ENCODE measurements at regions not wholly inside any gene's neighbourhood (a gene's known extent, or its start where the extent isn't known, plus 50 kb on each side); places are given as distances from the start of the nearest gene placed in this dataset.

DNA sequence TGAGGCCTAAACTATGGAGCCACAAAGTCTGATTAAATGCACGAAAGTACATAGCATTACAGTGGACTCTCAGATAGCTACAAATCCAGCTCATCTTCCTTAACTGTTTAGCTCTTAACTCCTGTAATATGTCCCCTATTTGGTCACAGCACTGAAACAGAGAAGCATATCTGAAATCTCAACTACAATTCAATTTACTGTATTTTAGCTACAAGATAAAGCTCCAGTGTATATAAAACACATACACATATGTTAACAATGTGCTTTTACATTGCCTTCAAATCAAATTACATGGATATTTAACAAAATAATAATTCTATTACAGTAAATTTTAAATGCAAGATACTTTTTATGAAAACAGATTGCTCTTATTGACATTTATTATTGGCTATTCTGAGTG lies 849.3 kb upstream of the PRMT6 start:
- TF ChIP-seq, protein P1, sequence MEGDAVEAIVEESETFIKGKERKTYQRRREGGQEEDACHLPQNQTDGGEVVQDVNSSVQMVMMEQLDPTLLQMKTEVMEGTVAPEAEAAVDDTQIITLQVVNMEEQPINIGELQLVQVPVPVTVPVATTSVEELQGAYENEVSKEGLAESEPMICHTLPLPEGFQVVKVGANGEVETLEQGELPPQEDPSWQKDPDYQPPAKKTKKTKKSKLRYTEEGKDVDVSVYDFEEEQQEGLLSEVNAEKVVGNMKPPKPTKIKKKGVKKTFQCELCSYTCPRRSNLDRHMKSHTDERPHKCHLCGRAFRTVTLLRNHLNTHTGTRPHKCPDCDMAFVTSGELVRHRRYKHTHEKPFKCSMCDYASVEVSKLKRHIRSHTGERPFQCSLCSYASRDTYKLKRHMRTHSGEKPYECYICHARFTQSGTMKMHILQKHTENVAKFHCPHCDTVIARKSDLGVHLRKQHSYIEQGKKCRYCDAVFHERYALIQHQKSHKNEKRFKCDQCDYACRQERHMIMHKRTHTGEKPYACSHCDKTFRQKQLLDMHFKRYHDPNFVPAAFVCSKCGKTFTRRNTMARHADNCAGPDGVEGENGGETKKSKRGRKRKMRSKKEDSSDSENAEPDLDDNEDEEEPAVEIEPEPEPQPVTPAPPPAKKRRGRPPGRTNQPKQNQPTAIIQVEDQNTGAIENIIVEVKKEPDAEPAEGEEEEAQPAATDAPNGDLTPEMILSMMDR (conservative IDR thresholded peaks at IDR 0.05) = no peak
- TF ChIP-seq EZH2 (IDR thresholded peaks at IDR 0.05; ENCODE audit: low read depth) = no peak

Measured in PC-9 (cell line).